Right ventricle myocardium superior (tissue), 1 donor: ENCODE measurements at regions not wholly inside any gene's neighbourhood (a gene's known extent, or its start where the extent isn't known, plus 50 kb on each side); places are given as distances from the start of the nearest gene placed in this dataset.

Experiments used
- ATAC-seq: fragments of 200-7000 bp; cut with Tn5 transposase; one replicate; pipeline ENCODE4 v1.9.1; 2020; ENCODE audit warnings: mild to moderate bottlenecking; ENCODE audit not compliant: poor library complexity
- DNase-seq: peaks from one replicate; pipeline ENCODE4 v3.0.0-alpha.2; 2020
- intact Hi-C: fragments of 100-400 bp; cut with DNase I; formaldehyde crosslinking; loops from one replicate; pipeline ENCODE4 v1.11.2; 2022
- donor health status: DM: no; HTN: yes; CAD: no; lungs with severe emphysema.

- no peak for ATAC-seq
- intact Hi-C loops: no loop called here
Measured at GRCh38 chr18:70506511-70506910, 217.7 kb downstream of the SOCS6 start.

DNA sequence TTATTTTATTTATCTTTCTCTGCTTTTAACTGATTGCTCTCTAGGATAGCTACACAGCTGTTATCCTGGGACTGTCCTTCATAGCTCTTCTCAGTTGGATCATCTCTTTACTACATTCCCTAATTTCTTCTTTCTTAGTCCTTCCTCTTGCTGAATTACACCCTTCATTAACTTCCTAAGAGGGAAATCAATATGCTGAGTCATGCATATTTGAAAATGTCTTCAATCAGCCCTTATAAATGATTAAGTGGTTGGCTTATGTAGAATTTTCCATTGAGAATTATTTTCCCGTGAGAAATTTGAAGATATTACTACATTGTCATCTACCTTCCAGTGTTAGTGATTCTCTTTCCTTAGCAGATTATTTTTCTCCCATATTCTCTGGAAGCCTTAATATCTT is 214.2 kb downstream of the SOCS6 start:
- ATAC-seq (no peak), DNase-seq (no peak)
- intact Hi-C loops: no loop called here

More at GRCh38 chr18:70506511-70506910, 217.7 kb downstream of the SOCS6 start:
- no peak for DNase-seq

- ATAC-seq (no peak), DNase-seq (no peak)
- intact Hi-C loops: no loop called here
Measured at GRCh38 chr18:70501358-70501757, 212.5 kb downstream of the SOCS6 start.

DNA sequence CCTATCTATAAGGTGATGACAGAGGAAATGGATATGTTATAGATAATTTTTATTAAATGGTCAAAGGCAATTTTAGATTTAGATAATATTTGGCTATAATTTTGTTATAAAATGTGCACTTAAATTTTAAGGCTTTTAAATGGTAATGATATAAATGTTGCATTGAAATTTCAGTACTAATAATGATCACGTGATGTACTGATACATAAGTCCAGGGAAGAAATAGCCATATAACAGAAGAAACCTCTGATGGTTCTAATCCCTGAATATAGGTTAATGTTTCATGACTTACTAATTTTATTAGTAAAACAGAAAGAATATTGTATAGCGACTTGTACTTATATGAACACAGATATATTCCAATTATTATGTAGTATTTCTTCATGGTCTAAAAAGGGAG is 211.9 kb downstream of the SOCS6 start:
- ATAC-seq (no peak), DNase-seq (no peak)
- intact Hi-C loops: no loop called here

DNA sequence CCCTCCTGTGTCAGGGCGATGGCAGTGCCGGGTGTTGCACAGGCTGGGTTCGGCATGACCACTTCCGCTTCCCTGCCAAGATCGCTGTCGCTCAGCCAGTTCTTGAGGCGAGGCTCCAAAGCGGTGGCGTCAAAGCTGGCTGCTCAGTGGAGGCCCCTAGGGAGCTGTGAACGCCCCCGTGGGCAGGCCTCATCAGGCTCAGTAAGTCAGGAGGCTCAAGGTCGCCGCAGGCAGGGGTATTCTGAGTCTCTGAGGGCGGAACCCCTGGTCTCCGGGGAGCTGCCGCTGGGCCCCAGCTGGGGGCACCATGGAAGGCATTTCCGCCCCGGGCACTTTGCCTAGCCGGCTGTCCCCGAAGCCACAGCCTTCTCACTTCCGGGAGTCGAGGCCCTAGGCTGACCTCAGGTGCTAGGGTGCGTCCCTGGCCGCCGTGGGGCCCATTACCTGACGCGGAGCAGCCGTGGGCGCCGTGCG is 210.4 kb downstream of the SOCS6 start:
- no peak for ATAC-seq
- DNase-seq: no peak
- intact Hi-C loops: no loop called here

DNA sequence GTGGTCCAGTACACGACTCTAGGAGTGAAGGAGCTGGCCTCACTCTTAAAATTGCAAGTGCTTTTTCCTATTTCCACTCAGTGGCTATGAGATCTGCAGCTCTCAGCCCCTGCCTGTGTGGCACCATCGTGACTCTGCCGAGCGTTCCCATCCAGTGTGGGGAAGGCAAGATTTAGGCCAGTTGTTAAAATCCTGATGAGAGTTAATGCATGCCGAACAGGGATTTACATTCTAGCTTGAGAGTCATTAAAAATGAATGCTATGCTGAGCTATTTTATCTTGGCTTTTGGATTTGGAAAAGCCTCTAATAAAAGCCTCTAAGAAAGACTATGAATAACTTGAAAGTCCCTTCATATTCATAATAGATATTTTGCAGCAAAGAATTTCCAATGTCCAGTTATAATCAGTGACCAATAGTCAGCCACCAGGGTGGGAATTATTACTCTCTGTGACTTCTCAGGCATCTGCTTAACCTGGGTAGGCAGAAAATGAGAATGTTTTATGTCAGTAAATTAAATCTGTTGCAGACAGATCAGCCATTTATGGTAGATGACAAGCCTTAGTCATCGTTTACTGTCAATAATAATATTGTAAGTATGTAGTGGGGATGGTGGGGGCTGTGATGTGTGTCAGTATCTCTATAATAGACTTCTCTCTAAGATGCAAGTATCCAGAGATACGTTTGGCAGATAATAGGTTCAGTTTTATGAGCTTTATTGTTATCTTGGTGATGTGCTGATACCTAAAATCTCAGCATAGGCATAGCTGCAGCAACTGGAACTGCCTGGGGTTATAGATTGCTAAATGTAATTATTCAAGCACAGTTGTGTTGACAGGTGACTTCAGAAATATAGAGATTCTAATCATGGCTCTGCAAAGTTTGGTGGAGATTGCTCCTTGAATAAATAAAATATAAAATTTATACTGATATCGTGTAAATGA is 207.8 kb downstream of the SOCS6 start:
- ATAC-seq: no peak
- DNase-seq: no peak
- intact Hi-C loops: no loop called here

DNA sequence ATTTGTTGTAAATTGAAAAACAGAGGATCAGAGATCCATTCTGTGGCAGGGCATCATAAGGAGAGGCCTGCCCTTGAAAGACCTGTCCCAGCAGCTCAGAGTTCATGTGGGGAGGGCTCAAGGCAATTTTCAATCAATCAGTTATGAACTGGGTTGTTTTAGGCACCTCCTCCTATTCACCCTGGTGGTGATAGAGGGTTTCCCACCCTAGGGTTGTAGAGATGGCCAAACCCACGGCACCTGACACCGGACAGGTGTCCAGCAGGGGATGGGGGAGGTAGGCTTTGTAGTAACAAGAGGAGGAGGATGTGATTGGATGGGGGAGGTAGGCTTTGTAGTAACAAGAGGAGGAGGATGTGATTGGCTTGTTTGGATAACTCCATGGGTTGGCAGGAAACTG is 205.7 kb downstream of the SOCS6 start:
- ATAC-seq (no peak), DNase-seq (no peak)
- intact Hi-C loops: no loop called here

DNA sequence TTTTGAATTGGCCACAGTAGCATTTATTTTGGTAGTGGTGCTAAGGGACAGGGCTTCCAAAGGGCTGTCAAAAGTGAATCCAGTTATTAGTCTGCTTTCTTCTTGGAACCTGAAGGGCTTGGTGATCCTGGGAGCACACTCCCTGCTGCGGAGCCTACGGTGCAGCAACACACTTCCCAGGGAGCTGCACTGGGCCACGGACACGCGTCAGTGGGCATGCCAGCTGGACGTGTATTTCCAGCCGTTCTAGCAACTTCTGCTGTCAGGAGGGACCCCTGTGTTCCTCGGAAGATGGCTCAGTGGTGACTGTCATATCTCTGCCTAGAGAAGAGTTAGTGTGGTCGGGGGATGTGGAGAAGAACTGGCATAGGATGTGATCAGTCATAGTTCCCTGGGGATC is 204.6 kb downstream of the SOCS6 start:
- DNase-seq: no peak
- intact Hi-C loops: no loop called here
- no peak for ATAC-seq

- DNase-seq (no peak), ATAC-seq (peak; percentile 77)
Measured at GRCh38 chr18:70491734-70492348, 203.0 kb downstream of the SOCS6 start.

DNA sequence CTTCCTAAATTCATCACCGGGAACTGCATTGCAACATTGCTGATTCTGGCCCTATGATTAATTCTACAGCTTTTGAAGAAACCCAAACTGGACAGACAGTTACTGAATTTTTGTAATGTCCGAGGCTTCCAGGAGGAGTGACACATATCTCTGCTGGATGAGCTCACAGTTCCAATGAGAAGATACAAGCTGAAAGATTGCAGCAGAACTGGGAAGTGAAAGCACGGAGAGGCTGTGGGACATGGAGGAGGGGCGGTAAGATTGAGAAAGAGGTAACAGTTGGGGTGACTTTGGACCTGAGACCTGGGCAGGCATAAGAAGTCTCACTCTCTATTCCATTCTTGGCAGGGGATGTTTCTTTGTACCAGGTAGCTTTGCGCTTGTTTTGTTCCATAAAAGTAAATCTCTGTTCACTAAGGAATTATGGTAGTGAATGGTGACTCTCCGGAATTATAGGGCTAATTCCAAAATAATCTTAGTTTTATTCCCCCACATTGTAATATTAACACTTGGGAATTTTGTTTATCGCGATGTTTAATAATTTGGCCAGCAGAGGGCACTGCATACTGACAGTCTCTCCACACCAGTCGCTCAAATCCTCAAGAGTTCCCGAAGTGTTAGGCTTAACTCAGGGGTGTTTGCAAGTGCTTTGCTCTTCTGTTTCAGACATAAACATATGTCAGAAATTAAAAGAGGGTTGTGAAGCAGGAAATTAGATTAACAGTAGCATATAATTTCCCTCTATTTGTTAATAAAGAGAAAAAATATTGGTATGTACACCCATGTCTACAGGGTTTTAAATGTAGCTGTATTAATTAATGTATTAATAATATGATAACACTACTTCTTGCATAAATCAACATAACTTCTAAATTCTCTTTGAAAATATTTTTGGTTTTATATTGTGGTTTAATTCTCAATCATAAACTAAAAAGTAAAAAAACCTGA is 201.4 kb downstream of the SOCS6 start:
- ATAC-seq (peak; percentile 71), DNase-seq (no peak)
- intact Hi-C loops: no loop called here

More at GRCh38 chr18:70491734-70492348, 203.0 kb downstream of the SOCS6 start:
- intact Hi-C loops: no loop called here

DNA sequence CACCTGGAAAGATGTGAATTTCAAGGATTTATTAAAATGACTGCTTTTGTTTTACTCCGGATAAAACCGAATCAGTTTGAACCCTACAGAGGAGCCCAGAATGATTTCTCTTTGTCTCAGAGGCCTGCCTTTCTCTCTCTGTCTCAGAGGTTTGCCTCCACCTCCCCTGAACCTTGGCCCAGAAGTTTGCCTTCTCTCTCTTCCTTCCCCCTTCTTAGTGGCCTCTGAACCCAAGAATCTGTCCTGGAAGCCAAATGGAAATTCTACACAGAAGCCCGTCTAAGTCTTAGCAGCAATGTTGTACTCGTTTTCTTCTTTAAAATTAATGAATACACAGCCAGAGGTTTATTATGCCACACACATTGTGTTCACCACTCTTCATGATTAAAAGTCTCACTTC is 200.7 kb downstream of the SOCS6 start:
- ATAC-seq (no peak), DNase-seq (no peak)
- intact Hi-C loops: no loop called here

DNA sequence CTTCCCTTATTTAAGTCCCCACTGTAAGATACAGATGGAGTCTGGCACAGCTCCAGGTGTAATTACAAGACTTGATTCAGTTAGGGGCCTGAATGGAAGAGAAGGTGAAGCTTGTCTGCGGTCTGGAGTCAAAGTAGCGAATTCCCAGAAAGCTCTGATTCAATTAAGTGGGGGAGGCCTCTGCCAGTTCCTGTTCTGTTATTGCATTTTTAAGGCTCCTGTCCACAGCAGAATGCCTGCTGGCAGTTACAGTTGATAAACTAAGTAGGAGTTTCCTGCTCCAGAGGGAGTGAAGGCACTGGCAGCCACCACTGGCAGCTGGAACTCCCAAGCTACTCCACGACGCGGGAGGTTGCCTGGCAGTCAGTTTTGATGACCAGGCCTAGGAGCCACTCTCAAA is 181.1 kb downstream of the SOCS6 start:
- peak; percentile 56 for ATAC-seq
- intact Hi-C loops: no loop called here
- DNase-seq: no peak

DNA sequence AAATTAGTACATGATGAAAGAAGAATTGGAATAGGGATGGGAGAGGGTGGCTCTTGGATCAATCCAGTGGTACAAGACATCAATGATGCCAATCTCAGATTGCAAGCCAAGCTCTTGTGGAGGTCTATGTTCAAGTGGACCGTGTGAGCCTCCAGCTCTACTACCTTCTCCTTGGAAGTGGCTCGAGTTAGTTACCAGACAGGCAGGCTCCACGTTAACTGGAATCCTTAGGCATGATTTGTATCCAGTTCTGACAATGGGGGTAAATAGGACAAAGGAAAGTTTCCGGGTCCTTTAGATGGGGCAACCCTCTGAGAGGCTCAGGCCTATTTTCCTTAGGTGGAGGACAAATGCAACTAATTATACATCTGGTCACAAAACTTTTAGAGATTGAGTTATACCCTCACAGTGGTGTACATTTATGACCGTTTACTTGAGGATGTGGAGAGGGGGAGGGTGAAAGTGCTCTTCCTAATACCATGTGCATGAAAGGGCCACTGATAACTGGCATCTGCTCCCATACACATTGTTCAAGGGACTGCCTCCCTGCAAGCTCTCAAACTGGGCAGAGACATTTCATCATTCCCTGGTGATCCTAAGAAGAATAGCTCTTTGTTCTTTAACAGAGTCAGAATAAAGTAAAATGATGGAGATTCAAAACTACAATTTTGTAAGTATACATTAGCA is 180.2 kb downstream of the SOCS6 start:
- no peak for ATAC-seq
- no peak for DNase-seq
- intact Hi-C loops: no loop called here

GRCh38 chr18:70464343-70465114 is 175.7 kb downstream of the SOCS6 start:
- DNase-seq (peak; percentile 81), ATAC-seq (peak; percentile 87)
- intact Hi-C loops: no loop called here

GRCh38 chr18:70463085-70463484 is 174.2 kb downstream of the SOCS6 start:
- DNase-seq (no peak), ATAC-seq (no peak)
- intact Hi-C loops: no loop called here

- intact Hi-C loops: no loop called here
- no peak for ATAC-seq
- DNase-seq: no peak
Measured at GRCh38 chr18:70462078-70462439, 173.2 kb downstream of the SOCS6 start.

DNA sequence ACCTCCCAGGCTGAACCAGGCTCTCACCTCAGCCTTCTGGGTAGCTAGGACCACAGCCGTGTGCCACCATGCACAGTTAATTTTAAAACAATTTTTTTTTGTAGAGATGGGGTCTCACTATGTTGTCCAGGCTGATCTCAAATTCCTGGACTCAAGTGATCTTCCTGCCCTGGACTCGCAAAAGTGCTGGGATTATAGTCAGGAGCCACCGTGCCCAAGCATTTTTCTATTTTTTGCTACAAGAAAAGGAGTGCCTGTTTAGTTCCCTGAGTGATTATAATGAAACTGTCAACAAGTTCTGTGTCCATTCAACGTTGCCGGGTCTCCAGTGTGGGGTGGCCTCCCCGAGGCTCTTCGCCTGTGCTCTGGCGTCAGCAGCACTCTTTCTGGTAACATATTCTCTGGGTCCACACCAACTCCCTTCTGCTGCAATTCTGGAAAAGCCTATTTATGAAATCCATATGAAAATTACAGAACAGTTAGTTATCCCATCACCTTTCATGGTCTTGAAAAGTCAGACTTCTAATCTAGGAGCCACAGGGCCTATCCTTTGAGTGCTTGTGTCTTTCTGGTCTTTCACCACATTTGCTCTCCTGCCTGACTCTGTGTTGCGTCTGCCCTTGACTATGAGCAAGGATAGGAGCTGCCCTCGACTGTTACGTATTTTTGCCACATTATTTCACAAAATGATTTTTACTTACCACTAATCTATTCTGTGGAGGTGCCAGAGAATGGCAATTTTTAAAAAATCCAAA is 172.7 kb downstream of the SOCS6 start:
- DNase-seq: no peak
- intact Hi-C loops: no loop called here
- no peak for ATAC-seq
